HG03521 (cell line): ENCODE measurements at regions not wholly inside any gene's neighbourhood (a gene's known extent, or its start where the extent isn't known, plus 50 kb on each side); places are given as distances from the start of the nearest gene placed in this dataset.
A peak's percentile ranks its signal among the peaks of the same experiment; 100 is the strongest.
"Not testable (repeated sequence)": the region's sequence is repeated elsewhere in the genome, so short reads cannot be mapped to it uniquely, and the experiment has no call there.

Experiments
- ATAC-seq: cut with Tn5 transposase; IDR thresholded peaks from one replicate; pipeline ENCODE4 v1.9.1; 2021; ENCODE audit warnings: mild to moderate bottlenecking, moderate library complexity; ENCODE audit not compliant: unreplicated experiment

- no peak for ATAC-seq
Measured at GRCh38 chr12:92436856-92437255, 265.9 kb upstream of the PLEKHG7 start.

GRCh38 chr12:92434607-92435025 lies 268.2 kb upstream of the PLEKHG7 start:
- ATAC-seq = no peak

- peak; percentile 79 for ATAC-seq
Measured at GRCh38 chr12:92432724-92433441, 269.9 kb upstream of the PLEKHG7 start.

- peak; percentile 50 for ATAC-seq
Measured at GRCh38 chr12:92431146-92431545, 271.6 kb upstream of the PLEKHG7 start.

GRCh38 chr12:92426332-92426731 lies 276.5 kb upstream of the PLEKHG7 start:
- no peak for ATAC-seq

GRCh38 chr12:92425165-92425564 lies 277.6 kb upstream of the PLEKHG7 start:
- no peak for ATAC-seq

GRCh38 chr12:92424338-92424737 lies 278.5 kb upstream of the PLEKHG7 start:
- ATAC-seq = no peak

GRCh38 chr12:92421701-92422100 lies 276.1 kb upstream of the BTG1 start:
- no peak for ATAC-seq

GRCh38 chr12:92421042-92421441 lies 275.4 kb upstream of the BTG1 start:
- no peak for ATAC-seq

GRCh38 chr12:92419201-92419600 lies 273.6 kb upstream of the BTG1 start:
- ATAC-seq = no peak

GRCh38 chr12:92418381-92418780 lies 272.7 kb upstream of the BTG1 start:
- no peak for ATAC-seq

GRCh38 chr12:92417373-92417772 lies 271.7 kb upstream of the BTG1 start:
- no peak for ATAC-seq

- no peak for ATAC-seq
Measured at GRCh38 chr12:92416385-92416812, 270.8 kb upstream of the BTG1 start.

- no peak for ATAC-seq
Measured at GRCh38 chr12:92414170-92415070, 268.8 kb upstream of the BTG1 start.

- ATAC-seq = no peak
Measured at GRCh38 chr12:92413286-92413685, 267.6 kb upstream of the BTG1 start.

GRCh38 chr12:92412856-92413255 lies 267.2 kb upstream of the BTG1 start:
- ATAC-seq = no peak

- no peak for ATAC-seq
Measured at GRCh38 chr12:92411687-92412086, 266.0 kb upstream of the BTG1 start.

- no peak for ATAC-seq
Measured at GRCh38 chr12:92408072-92408900, 262.6 kb upstream of the BTG1 start.

- not testable (repeated sequence) for ATAC-seq
Measured at GRCh38 chr12:92406404-92407070, 260.9 kb upstream of the BTG1 start.

- not testable (repeated sequence) for ATAC-seq
Measured at GRCh38 chr12:92405801-92406251, 260.2 kb upstream of the BTG1 start.
